ENCODE measurements at regions not wholly inside any gene's neighbourhood (a gene's known extent, or its start where the extent isn't known, plus 50 kb on each side); places are given as distances from the start of the nearest gene placed in this dataset.

GRCh38 chr2:154945984-154946383 is 247.5 kb downstream of the KCNJ3 start:
- TF ChIP-seq, protein P1, sequence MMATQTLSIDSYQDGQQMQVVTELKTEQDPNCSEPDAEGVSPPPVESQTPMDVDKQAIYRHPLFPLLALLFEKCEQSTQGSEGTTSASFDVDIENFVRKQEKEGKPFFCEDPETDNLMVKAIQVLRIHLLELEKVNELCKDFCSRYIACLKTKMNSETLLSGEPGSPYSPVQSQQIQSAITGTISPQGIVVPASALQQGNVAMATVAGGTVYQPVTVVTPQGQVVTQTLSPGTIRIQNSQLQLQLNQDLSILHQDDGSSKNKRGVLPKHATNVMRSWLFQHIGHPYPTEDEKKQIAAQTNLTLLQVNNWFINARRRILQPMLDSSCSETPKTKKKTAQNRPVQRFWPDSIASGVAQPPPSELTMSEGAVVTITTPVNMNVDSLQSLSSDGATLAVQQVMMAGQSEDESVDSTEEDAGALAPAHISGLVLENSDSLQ (IDR thresholded peaks at IDR 0.05): no peak
- no peak for TF ChIP-seq LEF1 (IDR thresholded peaks at IDR 0.05; ENCODE audit: borderline replicate concordance)
- no peak for TF ChIP-seq BHLHE40 (IDR thresholded peaks at IDR 0.05; ENCODE audit: borderline replicate concordance)
- no peak for TF ChIP-seq ELF4 (IDR thresholded peaks at IDR 0.05)
- no peak for TF ChIP-seq FOXM1 (IDR thresholded peaks at IDR 0.05; ENCODE audit: borderline replicate concordance)
- TF ChIP-seq NFRKB (IDR thresholded peaks at IDR 0.05): no peak
- TF ChIP-seq CTBP1 (IDR thresholded peaks at IDR 0.05; ENCODE audit: borderline replicate concordance): no peak
- no peak for TF ChIP-seq FOXA1 (IDR thresholded peaks at IDR 0.05)
- TF ChIP-seq SUZ12 (IDR thresholded peaks at IDR 0.05): no peak
- TF ChIP-seq FOXK2 (IDR thresholded peaks at IDR 0.05): no peak
- no peak for TF ChIP-seq HDGF (IDR thresholded peaks at IDR 0.05; ENCODE audit: borderline replicate concordance)
- TF ChIP-seq TARDBP (IDR thresholded peaks at IDR 0.05): no peak
- no peak for TF ChIP-seq ARNT (IDR thresholded peaks at IDR 0.05)
